Liver (tissue), 7 donors: ENCODE measurements at regions not wholly inside any gene's neighbourhood (a gene's known extent, or its start where the extent isn't known, plus 50 kb on each side); places are given as distances from the start of the nearest gene placed in this dataset.

ENCODE experiments used
- DNase-seq: peaks from one replicate; pipeline ENCODE4 v3.0.0-alpha.2; 2017; ENCODE audit warnings: low spot score
- H3K27ac ChIP-seq, 2 donors: one replicate each; pipeline ENCODE4 v1.7.0; 2013; ENCODE audit warnings: inconsistent platforms in 2 of 2, low read length in 2 of 2, control low read depth in 1 of 2, low read depth in 1 of 2, mild to moderate bottlenecking in 1 of 2
- H3K27me3 ChIP-seq, 4 donors: one replicate each; pipeline versions ENCODE4 v1.6.1 to v1.7.0; 2013; ENCODE audit warnings: low read length in 3 of 4, inconsistent platforms in 1 of 4, mild to moderate bottlenecking in 1 of 4, moderate library complexity in 1 of 4; ENCODE audit not compliant: control insufficient read depth in 4 of 4, insufficient read depth in 4 of 4
- H3K36me3 ChIP-seq, 4 donors: one replicate each; pipeline versions ENCODE4 v1.6.1 to v1.7.0; 2013; ENCODE audit warnings: low read length in 3 of 4, mild to moderate bottlenecking in 3 of 4, low read depth in 1 of 4, moderate library complexity in 1 of 4; ENCODE audit not compliant: control insufficient read depth in 4 of 4, insufficient read depth in 3 of 4
- H3K4me1 ChIP-seq, 4 donors: one replicate each; pipeline versions ENCODE4 v1.6.1 to v1.7.0; 2013; ENCODE audit warnings: low read length in 3 of 4, mild to moderate bottlenecking in 3 of 4, moderate library complexity in 1 of 4; ENCODE audit not compliant: control insufficient read depth in 4 of 4, insufficient read depth in 4 of 4
- H3K4me3 ChIP-seq, 3 donors: one replicate each; pipeline versions ENCODE4 v1.6.1 to v1.7.0; 2013; ENCODE audit warnings: low read length in 3 of 3, control low read depth in 1 of 3, low read depth in 1 of 3, mild to moderate bottlenecking in 1 of 3
- H3K9ac ChIP-seq, 2 donors: one replicate each; pipeline ENCODE4 v1.7.0; 2013; ENCODE audit warnings: low read length in 2 of 2, mild to moderate bottlenecking in 2 of 2, moderate library complexity in 2 of 2, control low read depth in 1 of 2, low read depth in 1 of 2
- H3K9me3 ChIP-seq, 4 donors: one replicate each; pipeline versions ENCODE4 v1.6.1 to v1.7.0; 2013; ENCODE audit warnings: low read length in 3 of 4; ENCODE audit not compliant: control insufficient read depth in 4 of 4
- EGR1 ChIP-seq, 2 donors: IDR thresholded peaks; 2 replicates each; pipeline ENCODE4 v1.6.1; 2016 to 2018; ENCODE audit warnings: antibody characterized with exemption in 2 of 2, low read depth in 2 of 2
- FOXA1 ChIP-seq: IDR thresholded peaks from 2 replicates; pipeline ENCODE4 v1.6.1; 2016; ENCODE audit warnings: antibody characterized with exemption
- GABPA ChIP-seq, 2 donors: IDR thresholded peaks in 1 of 2; conservative IDR thresholded peaks in 1 of 2; 2 replicates each; pipeline ENCODE4 v1.6.1; 2016; ENCODE audit warnings: antibody characterized with exemption in 2 of 2, mild to moderate bottlenecking in 1 of 2, moderate library complexity in 1 of 2
- HNF4G ChIP-seq: IDR thresholded peaks from 2 replicates; pipeline ENCODE4 v1.6.1; 2016; ENCODE audit warnings: antibody characterized with exemption
- JUND ChIP-seq, 2 donors: IDR thresholded peaks; 2 replicates each; pipeline ENCODE4 v1.6.1; 2016; ENCODE audit warnings: antibody characterized with exemption in 2 of 2
- NR2F2 ChIP-seq: IDR thresholded peaks from 2 replicates; pipeline ENCODE4 v1.6.1; 2016; ENCODE audit warnings: antibody characterized with exemption
- RAD21 ChIP-seq, 2 donors: IDR thresholded peaks; 2 replicates each; pipeline ENCODE4 v1.6.1; 2016; ENCODE audit warnings: antibody characterized with exemption in 2 of 2, mild to moderate bottlenecking in 2 of 2
- RXRA ChIP-seq, 2 donors: IDR thresholded peaks; 2 replicates each; pipeline ENCODE4 v1.6.1; 2017 to 2018; ENCODE audit warnings: antibody characterized with exemption in 2 of 2, mild to moderate bottlenecking in 1 of 2
- YY1 ChIP-seq: IDR thresholded peaks from 2 replicates; pipeline ENCODE4 v1.6.1; 2016; ENCODE audit warnings: antibody characterized with exemption, mild to moderate bottlenecking
- WGBS: extraction: QIAGEN DNeasy Blood & Tissue Kit; methylation state at CpG from one replicate; pipeline ENCODE4 v1.1.7; 2013; 5-methylcytosine and 5-hydroxymethylcytosine counted together
- TF ChIP-seq, protein P1 (sequence below): IDR thresholded peaks from 2 replicates; pipeline ENCODE4 v1.6.1; 2016; ENCODE audit warnings: antibody characterized with exemption
- TF ChIP-seq, protein P2 (sequence below): IDR thresholded peaks from 2 replicates; pipeline ENCODE4 v1.6.1; 2016; ENCODE audit warnings: antibody characterized with exemption
- TF ChIP-seq, protein P3 (sequence below): IDR thresholded peaks from 2 replicates; pipeline ENCODE4 v1.6.1; 2016; ENCODE audit warnings: antibody characterized with exemption
- TF ChIP-seq, protein P4 (sequence below): IDR thresholded peaks from 2 replicates; pipeline ENCODE4 v1.6.1; 2016; ENCODE audit warnings: antibody characterized with exemption, mild to moderate bottlenecking
- donor health status: healthy.
- donor health status: healthy.
- donor health status: healthy.
- donor health status: healthy.

DNA sequence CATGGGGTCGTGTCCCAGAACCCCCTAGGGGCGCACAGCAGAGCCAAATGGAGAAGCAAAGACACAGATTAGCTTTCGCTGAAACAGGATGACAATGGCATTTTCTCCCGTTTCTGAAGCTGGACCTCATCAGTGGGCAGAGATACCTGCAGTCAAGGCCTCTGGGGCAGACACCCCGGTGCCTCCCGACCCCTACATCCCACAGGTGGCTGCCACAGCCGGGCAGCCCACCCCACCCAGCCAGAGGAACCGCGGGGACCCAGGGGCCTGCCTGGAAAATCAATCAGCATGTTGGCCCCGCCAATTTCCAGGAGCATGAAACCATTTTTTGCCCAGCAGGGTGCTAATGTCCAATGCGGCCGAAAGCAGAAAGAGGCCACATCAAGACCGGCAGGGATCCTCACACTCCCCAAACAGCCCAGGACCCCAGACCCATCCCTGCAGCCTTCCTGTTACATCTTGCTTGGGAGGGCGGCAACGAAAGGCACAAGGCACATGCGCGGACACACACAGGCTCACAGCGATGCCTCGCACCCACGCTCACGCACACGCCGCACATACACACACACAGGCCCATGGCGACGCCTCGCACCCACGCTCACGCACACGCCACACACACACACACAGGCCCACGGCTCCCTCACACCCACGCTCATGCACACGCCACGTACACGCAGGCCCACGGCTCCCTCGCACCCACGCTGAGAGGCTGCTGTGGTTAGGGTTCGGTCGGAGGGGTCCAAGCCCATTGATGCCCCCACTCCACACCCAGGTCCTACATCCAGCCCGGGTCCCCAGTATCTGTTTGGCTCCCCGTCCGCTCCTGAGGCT lies 130.6 kb upstream of the NKX1-1 start:
- no peak overlapping the region for H3K27ac ChIP-seq
- TF ChIP-seq YY1 (no peak), RAD21 (IDR thresholded peaks at IDR 0.05) (no peak), FOXA1 (no peak), NR2F2 (no peak), EGR1 (IDR thresholded peaks at IDR 0.05; ENCODE audit: low read depth in 2 of 2) (no peak)
- peaks cover 0 to 2% (median 0%) of the 10 kb centered on the region in 4 donors for H3K27me3 ChIP-seq
- H3K36me3 ChIP-seq = no peaks in the 10 kb centered on the region
- H3K9me3 ChIP-seq = no peaks in the 10 kb centered on the region
- H3K4me1 ChIP-seq = no peaks in the 10 kb centered on the region
- 92% methylated on average over 42 of the region's 42 CpGs for WGBS
- H3K9ac ChIP-seq = no peak overlapping the region
- H3K4me3 ChIP-seq = no peak overlapping the region
- no peak for DNase-seq

DNA sequence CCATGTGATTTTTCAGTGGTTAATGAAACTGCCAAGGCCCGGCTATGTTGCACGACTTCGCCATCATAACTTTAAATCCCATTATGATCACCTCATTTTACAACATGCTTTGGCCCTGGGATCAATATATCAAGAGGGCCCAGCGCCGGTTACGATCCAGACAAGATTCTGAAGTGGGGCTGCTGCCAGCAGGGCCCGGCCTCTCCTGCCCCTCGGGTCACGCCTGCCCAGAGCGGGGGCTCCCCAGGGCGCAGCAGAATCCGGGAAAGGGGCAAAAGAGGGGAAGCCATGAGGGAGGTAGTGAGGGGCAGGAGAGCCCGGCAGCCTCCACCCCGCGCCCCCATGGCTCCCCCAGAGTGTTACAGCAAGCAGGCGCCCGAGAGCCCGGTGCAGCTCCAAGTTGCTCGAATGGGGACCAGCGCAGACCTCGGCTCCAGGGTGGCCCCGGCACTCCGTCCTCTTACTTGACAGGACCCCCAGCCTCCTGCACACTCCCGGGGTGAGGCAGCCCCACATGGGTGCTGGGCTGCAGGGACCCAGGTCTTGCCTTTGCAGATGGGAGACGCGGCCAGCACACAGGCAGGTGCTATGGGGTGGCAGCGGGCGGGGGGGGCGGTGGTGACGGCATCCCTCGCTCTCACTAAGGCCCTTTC lies 129.8 kb upstream of the NKX1-1 start:
- H3K4me3 ChIP-seq = no peak overlapping the region
- WGBS = 95% methylated on average over 31 of the region's 31 CpGs
- H3K36me3 ChIP-seq = no peaks in the 10 kb centered on the region
- H3K27ac ChIP-seq = no peak overlapping the region
- no peaks in the 10 kb centered on the region for H3K4me1 ChIP-seq
- DNase-seq = no peak
- no peak for TF ChIP-seq JUND (IDR thresholded peaks at IDR 0.05)
- TF ChIP-seq, protein P1, sequence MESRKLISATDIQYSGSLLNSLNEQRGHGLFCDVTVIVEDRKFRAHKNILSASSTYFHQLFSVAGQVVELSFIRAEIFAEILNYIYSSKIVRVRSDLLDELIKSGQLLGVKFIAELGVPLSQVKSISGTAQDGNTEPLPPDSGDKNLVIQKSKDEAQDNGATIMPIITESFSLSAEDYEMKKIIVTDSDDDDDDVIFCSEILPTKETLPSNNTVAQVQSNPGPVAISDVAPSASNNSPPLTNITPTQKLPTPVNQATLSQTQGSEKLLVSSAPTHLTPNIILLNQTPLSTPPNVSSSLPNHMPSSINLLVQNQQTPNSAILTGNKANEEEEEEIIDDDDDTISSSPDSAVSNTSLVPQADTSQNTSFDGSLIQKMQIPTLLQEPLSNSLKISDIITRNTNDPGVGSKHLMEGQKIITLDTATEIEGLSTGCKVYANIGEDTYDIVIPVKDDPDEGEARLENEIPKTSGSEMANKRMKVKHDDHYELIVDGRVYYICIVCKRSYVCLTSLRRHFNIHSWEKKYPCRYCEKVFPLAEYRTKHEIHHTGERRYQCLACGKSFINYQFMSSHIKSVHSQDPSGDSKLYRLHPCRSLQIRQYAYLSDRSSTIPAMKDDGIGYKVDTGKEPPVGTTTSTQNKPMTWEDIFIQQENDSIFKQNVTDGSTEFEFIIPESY = no peak
- TF ChIP-seq EGR1 (IDR thresholded peaks at IDR 0.05; ENCODE audit: low read depth in 2 of 2) = no peak
- no peak for TF ChIP-seq FOXA1
- TF ChIP-seq, protein P2, sequence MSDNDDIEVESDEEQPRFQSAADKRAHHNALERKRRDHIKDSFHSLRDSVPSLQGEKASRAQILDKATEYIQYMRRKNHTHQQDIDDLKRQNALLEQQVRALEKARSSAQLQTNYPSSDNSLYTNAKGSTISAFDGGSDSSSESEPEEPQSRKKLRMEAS = no peak
- TF ChIP-seq HNF4G = no peak
- no peak for TF ChIP-seq RXRA (IDR thresholded peaks at IDR 0.05)
- TF ChIP-seq, protein P3, sequence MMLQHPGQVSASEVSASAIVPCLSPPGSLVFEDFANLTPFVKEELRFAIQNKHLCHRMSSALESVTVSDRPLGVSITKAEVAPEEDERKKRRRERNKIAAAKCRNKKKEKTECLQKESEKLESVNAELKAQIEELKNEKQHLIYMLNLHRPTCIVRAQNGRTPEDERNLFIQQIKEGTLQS = no peak
- TF ChIP-seq NR2F2 = no peak
- TF ChIP-seq RAD21 (IDR thresholded peaks at IDR 0.05) = no peak
- no peak for TF ChIP-seq YY1
- TF ChIP-seq GABPA (IDR thresholded peaks at IDR 0.05 in 1 of 2, conservative IDR thresholded peaks at IDR 0.05 in 1 of 2) = no peak
- TF ChIP-seq, protein P4, sequence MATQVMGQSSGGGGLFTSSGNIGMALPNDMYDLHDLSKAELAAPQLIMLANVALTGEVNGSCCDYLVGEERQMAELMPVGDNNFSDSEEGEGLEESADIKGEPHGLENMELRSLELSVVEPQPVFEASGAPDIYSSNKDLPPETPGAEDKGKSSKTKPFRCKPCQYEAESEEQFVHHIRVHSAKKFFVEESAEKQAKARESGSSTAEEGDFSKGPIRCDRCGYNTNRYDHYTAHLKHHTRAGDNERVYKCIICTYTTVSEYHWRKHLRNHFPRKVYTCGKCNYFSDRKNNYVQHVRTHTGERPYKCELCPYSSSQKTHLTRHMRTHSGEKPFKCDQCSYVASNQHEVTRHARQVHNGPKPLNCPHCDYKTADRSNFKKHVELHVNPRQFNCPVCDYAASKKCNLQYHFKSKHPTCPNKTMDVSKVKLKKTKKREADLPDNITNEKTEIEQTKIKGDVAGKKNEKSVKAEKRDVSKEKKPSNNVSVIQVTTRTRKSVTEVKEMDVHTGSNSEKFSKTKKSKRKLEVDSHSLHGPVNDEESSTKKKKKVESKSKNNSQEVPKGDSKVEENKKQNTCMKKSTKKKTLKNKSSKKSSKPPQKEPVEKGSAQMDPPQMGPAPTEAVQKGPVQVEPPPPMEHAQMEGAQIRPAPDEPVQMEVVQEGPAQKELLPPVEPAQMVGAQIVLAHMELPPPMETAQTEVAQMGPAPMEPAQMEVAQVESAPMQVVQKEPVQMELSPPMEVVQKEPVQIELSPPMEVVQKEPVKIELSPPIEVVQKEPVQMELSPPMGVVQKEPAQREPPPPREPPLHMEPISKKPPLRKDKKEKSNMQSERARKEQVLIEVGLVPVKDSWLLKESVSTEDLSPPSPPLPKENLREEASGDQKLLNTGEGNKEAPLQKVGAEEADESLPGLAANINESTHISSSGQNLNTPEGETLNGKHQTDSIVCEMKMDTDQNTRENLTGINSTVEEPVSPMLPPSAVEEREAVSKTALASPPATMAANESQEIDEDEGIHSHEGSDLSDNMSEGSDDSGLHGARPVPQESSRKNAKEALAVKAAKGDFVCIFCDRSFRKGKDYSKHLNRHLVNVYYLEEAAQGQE = no peak
- peaks cover 0 to 2% (median 0%) of the 10 kb centered on the region in 4 donors for H3K27me3 ChIP-seq
- H3K9me3 ChIP-seq = no peaks in the 10 kb centered on the region
- H3K9ac ChIP-seq = no peak overlapping the region
